ENCODE measurements at regions not wholly inside any gene's neighbourhood (a gene's known extent, or its start where the extent isn't known, plus 50 kb on each side); places are given as distances from the start of the nearest gene placed in this dataset.

DNA sequence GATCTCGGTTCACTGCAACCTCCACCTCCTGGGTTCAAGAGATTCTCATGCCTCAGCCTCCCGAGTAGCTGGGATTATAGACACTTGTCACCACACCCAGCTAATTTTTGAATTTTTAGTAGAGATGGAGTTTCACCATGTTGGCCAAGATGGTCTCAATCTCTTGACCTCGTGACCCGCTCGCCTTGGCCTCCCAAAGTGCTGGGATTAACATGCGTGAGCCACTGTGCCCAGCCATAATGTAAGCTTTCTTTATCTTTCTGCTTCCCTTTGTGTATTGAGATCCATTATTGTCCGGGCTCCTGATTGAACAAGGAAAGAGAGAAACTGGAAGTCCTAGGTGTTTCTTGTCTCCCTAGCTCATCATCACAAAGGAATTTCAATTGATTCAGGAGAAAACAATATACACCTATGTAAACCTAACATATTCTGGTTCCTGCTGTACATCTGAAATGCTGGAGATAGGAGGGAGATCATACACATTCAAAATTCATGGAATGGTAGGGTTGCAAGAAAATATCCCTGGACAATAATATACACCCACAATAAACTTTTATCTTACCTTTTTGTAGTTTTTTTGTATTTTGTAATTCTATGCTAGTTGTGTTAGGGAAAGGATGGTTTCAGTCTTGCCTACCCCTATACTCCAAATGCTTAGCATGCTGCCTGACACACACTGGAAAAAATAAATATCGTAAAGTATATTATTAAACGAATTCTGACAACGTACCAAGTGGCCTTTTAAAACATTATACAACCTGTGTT lies 194.4 kb upstream of the HS3ST1 start:
- TF ChIP-seq, protein P1, sequence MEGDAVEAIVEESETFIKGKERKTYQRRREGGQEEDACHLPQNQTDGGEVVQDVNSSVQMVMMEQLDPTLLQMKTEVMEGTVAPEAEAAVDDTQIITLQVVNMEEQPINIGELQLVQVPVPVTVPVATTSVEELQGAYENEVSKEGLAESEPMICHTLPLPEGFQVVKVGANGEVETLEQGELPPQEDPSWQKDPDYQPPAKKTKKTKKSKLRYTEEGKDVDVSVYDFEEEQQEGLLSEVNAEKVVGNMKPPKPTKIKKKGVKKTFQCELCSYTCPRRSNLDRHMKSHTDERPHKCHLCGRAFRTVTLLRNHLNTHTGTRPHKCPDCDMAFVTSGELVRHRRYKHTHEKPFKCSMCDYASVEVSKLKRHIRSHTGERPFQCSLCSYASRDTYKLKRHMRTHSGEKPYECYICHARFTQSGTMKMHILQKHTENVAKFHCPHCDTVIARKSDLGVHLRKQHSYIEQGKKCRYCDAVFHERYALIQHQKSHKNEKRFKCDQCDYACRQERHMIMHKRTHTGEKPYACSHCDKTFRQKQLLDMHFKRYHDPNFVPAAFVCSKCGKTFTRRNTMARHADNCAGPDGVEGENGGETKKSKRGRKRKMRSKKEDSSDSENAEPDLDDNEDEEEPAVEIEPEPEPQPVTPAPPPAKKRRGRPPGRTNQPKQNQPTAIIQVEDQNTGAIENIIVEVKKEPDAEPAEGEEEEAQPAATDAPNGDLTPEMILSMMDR (IDR thresholded peaks at IDR 0.05; ENCODE audit: extremely low read depth, insufficient read depth, missing control alignments): no peak
- in situ Hi-C loops (cut with MboI; ENCODE audit: low pct_unique_long_range_greater_than_20kb, low sequenced_read_pairs, unreplicated experiment): no loop called here
- no peak for DNase-seq (ENCODE audit: low spot score)

DNA sequence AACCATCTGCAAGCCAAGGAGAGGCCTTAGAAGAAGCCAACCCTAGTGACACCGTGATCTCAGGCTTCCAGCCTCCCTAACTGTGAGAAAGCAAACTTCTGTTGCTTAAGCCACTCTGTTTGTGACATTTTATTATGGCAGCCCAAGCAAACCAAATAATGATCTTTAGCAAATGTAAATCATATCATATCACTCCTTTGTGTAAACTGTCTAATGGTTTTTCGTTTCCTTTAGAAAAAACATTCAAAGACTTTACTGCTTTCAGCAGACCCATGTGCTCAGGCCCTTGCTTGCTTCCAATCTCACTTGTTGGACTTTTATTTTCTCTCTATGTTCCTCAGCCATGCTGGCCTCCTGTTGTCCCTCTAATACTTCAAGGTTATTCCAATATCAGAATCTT lies 192.2 kb upstream of the HS3ST1 start:
- in situ Hi-C loops (cut with MboI; ENCODE audit: low pct_unique_long_range_greater_than_20kb, low sequenced_read_pairs, unreplicated experiment): no loop called here
- DNase-seq (ENCODE audit: low spot score): no peak
- TF ChIP-seq, protein P1 (IDR thresholded peaks at IDR 0.05; ENCODE audit: extremely low read depth, insufficient read depth, missing control alignments): no peak

DNA sequence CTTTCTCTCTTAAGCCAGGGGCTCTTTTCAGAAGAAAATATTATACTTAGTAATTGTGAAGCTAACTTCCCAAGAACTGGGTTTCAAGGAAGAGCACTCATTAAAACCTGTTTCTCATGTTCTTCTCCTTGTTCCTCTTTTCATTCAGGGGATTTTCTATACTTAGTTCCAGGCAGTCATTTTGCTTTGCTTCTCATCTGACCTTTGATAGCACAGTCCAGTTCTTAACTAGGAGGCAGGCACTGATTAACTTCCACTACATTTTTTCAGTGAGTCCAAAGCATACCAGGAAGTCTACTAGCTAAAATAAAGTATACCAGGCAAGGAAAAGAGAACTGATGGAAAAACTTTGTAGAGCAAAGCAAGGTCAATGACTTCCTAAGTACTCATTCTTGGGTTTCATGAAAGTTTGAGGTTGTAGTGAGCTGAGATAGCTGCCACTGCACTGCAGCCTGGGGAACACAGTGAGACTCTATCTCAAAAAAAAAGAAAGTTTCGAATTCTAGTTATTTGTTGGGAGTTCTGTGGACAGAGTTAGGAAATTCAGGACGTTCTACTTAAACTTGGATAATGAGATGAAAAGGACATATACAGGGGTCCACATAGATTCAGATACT lies 190.1 kb upstream of the HS3ST1 start:
- in situ Hi-C loops (cut with MboI; ENCODE audit: low pct_unique_long_range_greater_than_20kb, low sequenced_read_pairs, unreplicated experiment): no loop called here
- TF ChIP-seq, protein P1 (IDR thresholded peaks at IDR 0.05; ENCODE audit: extremely low read depth, insufficient read depth, missing control alignments): no peak
- DNase-seq (ENCODE audit: low spot score): no peak

DNA sequence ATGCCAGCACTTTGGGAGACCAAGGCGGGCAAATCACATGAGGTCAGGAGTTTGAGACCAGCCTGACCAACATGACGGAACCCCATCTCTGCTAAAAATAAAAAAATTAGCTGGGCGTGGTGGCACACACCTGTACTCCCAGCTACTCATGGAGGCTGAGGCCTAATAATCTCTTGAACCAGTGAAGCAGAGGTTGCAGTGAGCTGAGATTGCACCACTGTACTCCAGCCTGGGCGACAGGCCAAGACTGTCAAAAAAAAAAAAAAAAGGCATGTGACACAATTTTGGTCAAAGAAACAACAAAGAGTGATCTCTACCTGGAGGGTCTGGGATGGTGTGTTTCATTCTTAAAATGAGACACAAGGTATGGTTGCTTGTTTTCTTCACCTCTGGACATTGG lies 188.2 kb upstream of the HS3ST1 start:
- DNase-seq (ENCODE audit: low spot score): no peak
- TF ChIP-seq, protein P1 (IDR thresholded peaks at IDR 0.05; ENCODE audit: extremely low read depth, insufficient read depth, missing control alignments): no peak

DNA sequence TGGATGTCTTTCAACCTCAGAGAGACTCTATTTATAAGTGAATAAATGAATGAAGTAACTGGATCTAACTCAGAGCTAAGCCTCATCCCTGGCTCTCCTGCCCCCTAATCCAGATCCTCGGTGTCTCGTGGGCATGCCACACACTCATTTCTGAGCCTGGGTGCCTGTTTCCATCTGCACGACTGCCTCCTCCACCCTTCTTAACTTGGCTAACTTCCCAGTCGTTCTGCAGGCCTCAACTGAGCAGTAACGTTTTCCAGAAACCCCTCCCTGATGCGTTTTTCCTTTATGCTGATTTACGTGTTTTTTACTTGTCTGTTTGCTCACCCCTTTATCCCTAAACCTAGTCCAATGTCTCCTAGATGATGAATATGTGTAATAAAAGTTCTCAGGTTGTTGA lies 186.9 kb upstream of the HS3ST1 start:
- no peak for DNase-seq (ENCODE audit: low spot score)
- in situ Hi-C loops (cut with MboI; ENCODE audit: low pct_unique_long_range_greater_than_20kb, low sequenced_read_pairs, unreplicated experiment): no loop called here
- TF ChIP-seq, protein P1 (IDR thresholded peaks at IDR 0.05; ENCODE audit: extremely low read depth, insufficient read depth, missing control alignments): no peak

More for the DNA sequence above, 188.2 kb upstream of the HS3ST1 start:
- in situ Hi-C loops (cut with MboI; ENCODE audit: low pct_unique_long_range_greater_than_20kb, low sequenced_read_pairs, unreplicated experiment): no loop called here

DNA sequence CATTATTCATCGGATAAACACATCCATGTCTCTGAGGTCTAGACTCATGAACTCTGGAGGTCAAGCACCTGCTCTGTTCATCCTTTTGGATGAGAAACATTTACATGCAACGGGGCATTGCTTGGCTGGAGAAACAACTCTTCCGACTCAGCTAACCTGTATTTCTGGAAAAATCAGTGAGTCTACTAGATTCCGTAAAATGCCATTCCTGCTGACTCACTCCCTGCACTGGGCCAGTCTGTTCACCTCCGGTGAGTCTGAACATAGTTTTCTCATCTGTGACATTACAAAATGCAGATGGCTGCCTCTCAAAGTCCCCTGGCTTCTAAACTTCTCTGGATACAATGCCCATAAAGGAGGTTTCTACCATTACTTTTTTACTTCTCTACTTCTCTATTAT lies 185.7 kb upstream of the HS3ST1 start:
- in situ Hi-C loops (cut with MboI; ENCODE audit: low pct_unique_long_range_greater_than_20kb, low sequenced_read_pairs, unreplicated experiment): no loop called here
- DNase-seq (ENCODE audit: low spot score): no peak
- TF ChIP-seq, protein P1 (IDR thresholded peaks at IDR 0.05; ENCODE audit: extremely low read depth, insufficient read depth, missing control alignments): no peak

All from GM13977 (cell line).